HEK293 (cell line): ENCODE measurements at regions not wholly inside any gene's neighbourhood (a gene's known extent, or its start where the extent isn't known, plus 50 kb on each side); places are given as distances from the start of the nearest gene placed in this dataset.

Source experiments
- GLI4 ChIP-seq: fragments of 450-650 bp; formaldehyde crosslinking; IDR thresholded peaks from 2 replicates; pipeline ENCODE4 v1.5.1; 2016; ENCODE audit warnings: missing biosample characterization, missing genetic modification characterization
- KLF10 ChIP-seq: fragments of 450-650 bp; IDR thresholded peaks from 2 replicates; pipeline ENCODE4 v1.5.1; 2018; ENCODE audit warnings: missing biosample characterization, mild to moderate bottlenecking, missing genetic modification characterization
- SETDB1 ChIP-seq: IDR thresholded peaks from one replicate; pipeline ENCODE4 v1.6.1; 2017; ENCODE audit warnings: mild to moderate bottlenecking, low read length, moderate library complexity, mixed read lengths; ENCODE audit not compliant: insufficient read length
- ZBTB7A ChIP-seq: fragments of 450-650 bp; formaldehyde crosslinking; IDR thresholded peaks from 2 replicates; pipeline ENCODE4 v1.5.1; 2016; ENCODE audit warnings: low read depth, missing biosample characterization, missing genetic modification characterization
- ZNF138 ChIP-seq: fragments of 450-650 bp; formaldehyde crosslinking; IDR thresholded peaks from 2 replicates; pipeline ENCODE4 v1.5.1; 2016; ENCODE audit warnings: missing biosample characterization, missing genetic modification characterization, borderline replicate concordance
- ZNF174 ChIP-seq: fragments of 450-650 bp; formaldehyde crosslinking; IDR thresholded peaks from 2 replicates; pipeline ENCODE4 v1.5.0; 2017; ENCODE audit warnings: missing biosample characterization, mild to moderate bottlenecking, missing genetic modification characterization
- ZNF274 ChIP-seq, 2 experiments: fragments of 200-500 bp in 1 of 2; fragments of 450-650 bp in 1 of 2; sonication (Bioruptor generic) in 1 of 2; formaldehyde crosslinking in 1 of 2; IDR thresholded peaks; 2 replicates each; pipeline versions ENCODE4 v1.5.1 to v1.6.1; 2014 to 2016; ENCODE audit warnings: borderline replicate concordance in 1 of 2, inconsistent platforms in 1 of 2, low read length in 1 of 2, missing biosample characterization in 1 of 2, missing genetic modification characterization in 1 of 2
- ZNF416 ChIP-seq: fragments of 450-650 bp; formaldehyde crosslinking; IDR thresholded peaks from 2 replicates; pipeline ENCODE4 v1.5.1; 2016; ENCODE audit warnings: missing biosample characterization, missing genetic modification characterization
- ZNF670 ChIP-seq: fragments of 450-650 bp; formaldehyde crosslinking; IDR thresholded peaks from 2 replicates; pipeline ENCODE4 v1.5.1; 2016; ENCODE audit warnings: missing biosample characterization, missing genetic modification characterization, low read depth
- ZNF776 ChIP-seq: fragments of 450-650 bp; formaldehyde crosslinking; IDR thresholded peaks from 2 replicates; pipeline ENCODE4 v1.5.0; 2017; ENCODE audit warnings: missing biosample characterization, missing genetic modification characterization, borderline replicate concordance
- TF ChIP-seq, protein P1 (sequence below): fragments of 450-650 bp; formaldehyde crosslinking; IDR thresholded peaks from 2 replicates; pipeline ENCODE4 v1.5.1; 2016; ENCODE audit warnings: missing biosample characterization, missing genetic modification characterization
- TF ChIP-seq, protein P2 (sequence below): IDR thresholded peaks from 2 replicates; pipeline ENCODE4 v1.6.1; 2011; ENCODE audit warnings: mild to moderate bottlenecking, low read depth, low read length, borderline replicate concordance
- TF ChIP-seq, protein P3 (sequence below): fragments of 450-650 bp; formaldehyde crosslinking; IDR thresholded peaks from 2 replicates; pipeline ENCODE4 v1.5.1; 2016; ENCODE audit warnings: missing biosample characterization, missing genetic modification characterization

DNA sequence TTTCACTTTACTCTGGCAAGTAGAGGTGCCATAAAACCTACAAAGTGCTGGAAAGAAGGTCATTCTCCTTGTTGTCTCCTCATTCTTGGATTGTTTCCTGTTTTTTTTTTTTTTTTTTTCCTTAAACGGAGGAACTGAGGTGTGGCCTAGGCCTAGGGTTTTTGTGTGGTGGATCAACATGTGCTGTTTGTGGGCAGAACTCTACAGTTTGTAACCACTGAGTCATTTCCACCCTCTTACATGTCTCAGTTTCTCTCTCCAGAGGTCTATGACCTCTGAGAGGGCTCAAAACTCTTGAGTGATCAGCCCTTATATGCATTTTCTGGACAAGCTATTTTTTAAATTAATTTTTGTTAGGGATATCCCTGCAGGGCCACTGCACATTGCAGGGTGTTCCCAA is 296.0 kb downstream of the PPP1R3A start:
- TF ChIP-seq ZNF274 (IDR thresholded peaks at IDR 0.05; ENCODE audit: low read length) (no peak), ZNF274 (tag by site-specific recombination; IDR thresholded peaks at IDR 0.05; ENCODE audit: borderline replicate concordance) (no peak), KLF10 (tag by site-specific recombination) (no peak), ZBTB7A (tag by site-specific recombination) (no peak), ZNF138 (tag by site-specific recombination) (no peak), ZNF670 (no peak), GLI4 (tag by site-specific recombination) (no peak), ZNF174 (tag by site-specific recombination) (no peak), SETDB1 (no peak), ZNF416 (tag by site-specific recombination) (no peak), ZNF776 (tag by site-specific recombination) (no peak)
- TF ChIP-seq, protein P1, sequence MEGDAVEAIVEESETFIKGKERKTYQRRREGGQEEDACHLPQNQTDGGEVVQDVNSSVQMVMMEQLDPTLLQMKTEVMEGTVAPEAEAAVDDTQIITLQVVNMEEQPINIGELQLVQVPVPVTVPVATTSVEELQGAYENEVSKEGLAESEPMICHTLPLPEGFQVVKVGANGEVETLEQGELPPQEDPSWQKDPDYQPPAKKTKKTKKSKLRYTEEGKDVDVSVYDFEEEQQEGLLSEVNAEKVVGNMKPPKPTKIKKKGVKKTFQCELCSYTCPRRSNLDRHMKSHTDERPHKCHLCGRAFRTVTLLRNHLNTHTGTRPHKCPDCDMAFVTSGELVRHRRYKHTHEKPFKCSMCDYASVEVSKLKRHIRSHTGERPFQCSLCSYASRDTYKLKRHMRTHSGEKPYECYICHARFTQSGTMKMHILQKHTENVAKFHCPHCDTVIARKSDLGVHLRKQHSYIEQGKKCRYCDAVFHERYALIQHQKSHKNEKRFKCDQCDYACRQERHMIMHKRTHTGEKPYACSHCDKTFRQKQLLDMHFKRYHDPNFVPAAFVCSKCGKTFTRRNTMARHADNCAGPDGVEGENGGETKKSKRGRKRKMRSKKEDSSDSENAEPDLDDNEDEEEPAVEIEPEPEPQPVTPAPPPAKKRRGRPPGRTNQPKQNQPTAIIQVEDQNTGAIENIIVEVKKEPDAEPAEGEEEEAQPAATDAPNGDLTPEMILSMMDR (tag by site-specific recombination) = no peak
- TF ChIP-seq, protein P2, sequence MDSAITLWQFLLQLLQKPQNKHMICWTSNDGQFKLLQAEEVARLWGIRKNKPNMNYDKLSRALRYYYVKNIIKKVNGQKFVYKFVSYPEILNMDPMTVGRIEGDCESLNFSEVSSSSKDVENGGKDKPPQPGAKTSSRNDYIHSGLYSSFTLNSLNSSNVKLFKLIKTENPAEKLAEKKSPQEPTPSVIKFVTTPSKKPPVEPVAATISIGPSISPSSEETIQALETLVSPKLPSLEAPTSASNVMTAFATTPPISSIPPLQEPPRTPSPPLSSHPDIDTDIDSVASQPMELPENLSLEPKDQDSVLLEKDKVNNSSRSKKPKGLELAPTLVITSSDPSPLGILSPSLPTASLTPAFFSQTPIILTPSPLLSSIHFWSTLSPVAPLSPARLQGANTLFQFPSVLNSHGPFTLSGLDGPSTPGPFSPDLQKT = no peak
- TF ChIP-seq, protein P3, sequence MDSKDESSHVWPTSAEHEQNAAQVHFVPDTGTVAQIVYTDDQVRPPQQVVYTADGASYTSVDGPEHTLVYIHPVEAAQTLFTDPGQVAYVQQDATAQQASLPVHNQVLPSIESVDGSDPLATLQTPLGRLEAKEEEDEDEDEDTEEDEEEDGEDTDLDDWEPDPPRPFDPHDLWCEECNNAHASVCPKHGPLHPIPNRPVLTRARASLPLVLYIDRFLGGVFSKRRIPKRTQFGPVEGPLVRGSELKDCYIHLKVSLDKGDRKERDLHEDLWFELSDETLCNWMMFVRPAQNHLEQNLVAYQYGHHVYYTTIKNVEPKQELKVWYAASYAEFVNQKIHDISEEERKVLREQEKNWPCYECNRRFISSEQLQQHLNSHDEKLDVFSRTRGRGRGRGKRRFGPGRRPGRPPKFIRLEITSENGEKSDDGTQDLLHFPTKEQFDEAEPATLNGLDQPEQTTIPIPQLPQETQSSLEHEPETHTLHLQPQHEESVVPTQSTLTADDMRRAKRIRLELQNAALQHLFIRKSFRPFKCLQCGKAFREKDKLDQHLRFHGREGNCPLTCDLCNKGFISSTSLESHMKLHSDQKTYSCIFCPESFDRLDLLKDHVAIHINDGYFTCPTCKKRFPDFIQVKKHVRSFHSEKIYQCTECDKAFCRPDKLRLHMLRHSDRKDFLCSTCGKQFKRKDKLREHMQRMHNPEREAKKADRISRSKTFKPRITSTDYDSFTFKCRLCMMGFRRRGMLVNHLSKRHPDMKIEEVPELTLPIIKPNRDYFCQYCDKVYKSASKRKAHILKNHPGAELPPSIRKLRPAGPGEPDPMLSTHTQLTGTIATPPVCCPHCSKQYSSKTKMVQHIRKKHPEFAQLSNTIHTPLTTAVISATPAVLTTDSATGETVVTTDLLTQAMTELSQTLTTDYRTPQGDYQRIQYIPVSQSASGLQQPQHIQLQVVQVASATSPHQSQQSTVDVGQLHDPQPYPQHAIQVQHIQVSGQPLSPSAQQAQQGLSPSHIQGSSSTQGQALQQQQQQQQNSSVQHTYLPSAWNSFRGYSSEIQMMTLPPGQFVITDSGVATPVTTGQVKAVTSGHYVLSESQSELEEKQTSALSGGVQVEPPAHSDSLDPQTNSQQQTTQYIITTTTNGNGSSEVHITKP (tag by site-specific recombination) = no peak
